ENCODE measurements at regions not wholly inside any gene's neighbourhood (a gene's known extent, or its start where the extent isn't known, plus 50 kb on each side); places are given as distances from the start of the nearest gene placed in this dataset.

- Mint-ChIP-seq H3K27ac (no peak overlapping the region), H3K9me3 (peaks cover 0 to 16% (median 2%) of the 10 kb centered on the region in 8 donors), H3K4me1 (no peaks in the 10 kb centered on the region), H3K27me3 (no peaks in the 10 kb centered on the region), H3K4me3 (no peak overlapping the region), H3K36me3 (no peaks in the 10 kb centered on the region)
- H3K36me3 ChIP-seq (ENCODE audit: insufficient read depth, low read length): no peaks in the 10 kb centered on the region
- H3K4me1 ChIP-seq (ENCODE audit: insufficient read depth, low read length): no peaks in the 10 kb centered on the region
- no peaks in the 10 kb centered on the region for H3K9me3 ChIP-seq (ENCODE audit: control insufficient read depth in 1 of 2, low read length in 2 of 2)
- intact Hi-C loops (cut with micrococcal nuclease): no loop called here
- H3K27me3 ChIP-seq (ENCODE audit: insufficient read depth, low read length): no peaks in the 10 kb centered on the region
- no peak for DNase-seq
- ChIA-PET CTCF (ENCODE audit: partially characterized antibody) (no interaction called here), POLR2A (ENCODE audit: partially characterized antibody) (no interaction called here)
- H3K27ac ChIP-seq (ENCODE audit: low read depth, low read length): no peak overlapping the region
- no peak overlapping the region for H3K4me3 ChIP-seq (ENCODE audit: low read length in 2 of 2)
Measured at GRCh38 chr4:116362583-116362982, 722.8 kb downstream of the TRAM1L1 start.

- H3K4me1 Mint-ChIP-seq: no peaks in the 10 kb centered on the region
- POLR2A ChIA-PET (ENCODE audit: partially characterized antibody): no interaction called here
- intact Hi-C loops (cut with micrococcal nuclease): no loop called here
- H3K9me3 Mint-ChIP-seq: peaks cover 0 to 16% (median 2%) of the 10 kb centered on the region in 8 donors
- no peaks in the 10 kb centered on the region for H3K4me1 ChIP-seq (ENCODE audit: insufficient read depth, low read length)
- H3K27ac ChIP-seq (ENCODE audit: low read depth, low read length): no peak overlapping the region
- H3K27me3 Mint-ChIP-seq: no peaks in the 10 kb centered on the region
- H3K4me3 ChIP-seq (ENCODE audit: low read length in 2 of 2): no peak overlapping the region
- H3K36me3 ChIP-seq (ENCODE audit: insufficient read depth, low read length): no peaks in the 10 kb centered on the region
- DNase-seq: no peak
- H3K27ac Mint-ChIP-seq: no peak overlapping the region
- CTCF ChIA-PET (ENCODE audit: partially characterized antibody): no interaction called here
- H3K9me3 ChIP-seq (ENCODE audit: control insufficient read depth in 1 of 2, low read length in 2 of 2): no peaks in the 10 kb centered on the region
- H3K4me3 Mint-ChIP-seq: no peak overlapping the region
- no peaks in the 10 kb centered on the region for H3K27me3 ChIP-seq (ENCODE audit: insufficient read depth, low read length)
- no peaks in the 10 kb centered on the region for H3K36me3 Mint-ChIP-seq
Measured at GRCh38 chr4:116361790-116362189, 723.6 kb downstream of the TRAM1L1 start.

- DNase-seq: no peak
- H3K4me1 Mint-ChIP-seq: no peaks in the 10 kb centered on the region
- Histone ChIP-seq H3K36me3 (ENCODE audit: insufficient read depth, low read length) (no peaks in the 10 kb centered on the region), H3K27me3 (ENCODE audit: insufficient read depth, low read length) (no peaks in the 10 kb centered on the region), H3K4me1 (ENCODE audit: insufficient read depth, low read length) (no peaks in the 10 kb centered on the region), H3K27ac (ENCODE audit: low read depth, low read length) (no peak overlapping the region), H3K4me3 (ENCODE audit: low read length in 2 of 2) (no peak overlapping the region), H3K9me3 (ENCODE audit: control insufficient read depth in 1 of 2, low read length in 2 of 2) (no peaks in the 10 kb centered on the region)
- no peaks in the 10 kb centered on the region for H3K36me3 Mint-ChIP-seq
- ChIA-PET CTCF (ENCODE audit: partially characterized antibody) (interaction anchor here (1.0 kb wide), 1 partner anchor 10 kb away, joined by 3 read pairs; no protein-coding TSS in a partner anchor), POLR2A (ENCODE audit: partially characterized antibody) (no interaction called here)
- H3K27ac Mint-ChIP-seq: no peak overlapping the region
- H3K4me3 Mint-ChIP-seq: no peak overlapping the region
- no peaks in the 10 kb centered on the region for H3K27me3 Mint-ChIP-seq
- intact Hi-C loops (cut with micrococcal nuclease): no loop called here
- H3K9me3 Mint-ChIP-seq: peaks cover 0 to 13% (median 2%) of the 10 kb centered on the region in 8 donors
Measured at GRCh38 chr4:116358633-116359222, 726.6 kb downstream of the TRAM1L1 start.

GRCh38 chr4:116357758-116358157, 727.6 kb downstream of the TRAM1L1 start:
- Mint-ChIP-seq H3K4me3 (no peak overlapping the region), H3K9me3 (peaks cover 0 to 13% (median 2%) of the 10 kb centered on the region in 8 donors), H3K36me3 (no peaks in the 10 kb centered on the region), H3K4me1 (no peaks in the 10 kb centered on the region), H3K27ac (no peak overlapping the region), H3K27me3 (no peaks in the 10 kb centered on the region)
- no peaks in the 10 kb centered on the region for H3K9me3 ChIP-seq (ENCODE audit: control insufficient read depth in 1 of 2, low read length in 2 of 2)
- peak in 2 of 5 donors; percentile 5 to 19 for DNase-seq
- no peaks in the 10 kb centered on the region for H3K36me3 ChIP-seq (ENCODE audit: insufficient read depth, low read length)
- H3K27me3 ChIP-seq (ENCODE audit: insufficient read depth, low read length): no peaks in the 10 kb centered on the region
- CTCF ChIA-PET (ENCODE audit: partially characterized antibody): no interaction called here
- POLR2A ChIA-PET (ENCODE audit: partially characterized antibody): no interaction called here
- H3K27ac ChIP-seq (ENCODE audit: low read depth, low read length): no peak overlapping the region
- no peaks in the 10 kb centered on the region for H3K4me1 ChIP-seq (ENCODE audit: insufficient read depth, low read length)
- intact Hi-C loops (cut with micrococcal nuclease): no loop called here
- H3K4me3 ChIP-seq (ENCODE audit: low read length in 2 of 2): no peak overlapping the region

- no peak overlapping the region for H3K4me3 ChIP-seq (ENCODE audit: low read length in 2 of 2)
- Mint-ChIP-seq H3K27me3 (peaks cover 0 to 1% of the 10 kb centered on the region in 2 donors), H3K36me3 (no peaks in the 10 kb centered on the region), H3K27ac (no peak overlapping the region), H3K4me1 (no peaks in the 10 kb centered on the region), H3K9me3 (peaks cover 0 to 4% (median under 1%) of the 10 kb centered on the region in 8 donors), H3K4me3 (no peak overlapping the region)
- DNase-seq: no peak
- no peak overlapping the region for H3K27ac ChIP-seq (ENCODE audit: low read depth, low read length)
- POLR2A ChIA-PET (ENCODE audit: partially characterized antibody): no interaction called here
- intact Hi-C loops (cut with micrococcal nuclease): no loop called here
- no peaks in the 10 kb centered on the region for H3K36me3 ChIP-seq (ENCODE audit: insufficient read depth, low read length)
- no peaks in the 10 kb centered on the region for H3K4me1 ChIP-seq (ENCODE audit: insufficient read depth, low read length)
- no peaks in the 10 kb centered on the region for H3K27me3 ChIP-seq (ENCODE audit: insufficient read depth, low read length)
- CTCF ChIA-PET (ENCODE audit: partially characterized antibody): no interaction called here
- no peaks in the 10 kb centered on the region for H3K9me3 ChIP-seq (ENCODE audit: control insufficient read depth in 1 of 2, low read length in 2 of 2)
Measured at GRCh38 chr4:116346750-116347149, 738.6 kb downstream of the TRAM1L1 start.

- Mint-ChIP-seq H3K9me3 (peaks cover 0 to 4% (median 0%) of the 10 kb centered on the region in 8 donors), H3K27ac (no peak overlapping the region), H3K36me3 (no peaks in the 10 kb centered on the region), H3K27me3 (peaks cover 0 to 1% of the 10 kb centered on the region in 2 donors), H3K4me3 (no peak overlapping the region), H3K4me1 (no peaks in the 10 kb centered on the region)
- ChIA-PET CTCF (ENCODE audit: partially characterized antibody) (no interaction called here), POLR2A (ENCODE audit: partially characterized antibody) (no interaction called here)
- no peaks in the 10 kb centered on the region for H3K27me3 ChIP-seq (ENCODE audit: insufficient read depth, low read length)
- intact Hi-C loops (cut with micrococcal nuclease): no loop called here
- no peak for DNase-seq
- no peaks in the 10 kb centered on the region for H3K4me1 ChIP-seq (ENCODE audit: insufficient read depth, low read length)
- no peak overlapping the region for H3K4me3 ChIP-seq (ENCODE audit: low read length in 2 of 2)
- H3K9me3 ChIP-seq (ENCODE audit: control insufficient read depth in 1 of 2, low read length in 2 of 2): no peaks in the 10 kb centered on the region
- no peaks in the 10 kb centered on the region for H3K36me3 ChIP-seq (ENCODE audit: insufficient read depth, low read length)
- H3K27ac ChIP-seq (ENCODE audit: low read depth, low read length): no peak overlapping the region
Measured at GRCh38 chr4:116343809-116344208, 741.6 kb downstream of the TRAM1L1 start.

GRCh38 chr4:116342143-116342542, 743.2 kb downstream of the TRAM1L1 start:
- Mint-ChIP-seq H3K36me3 (no peaks in the 10 kb centered on the region), H3K9me3 (peaks cover 0 to 4% (median 0%) of the 10 kb centered on the region in 8 donors), H3K4me3 (no peak overlapping the region), H3K4me1 (no peaks in the 10 kb centered on the region), H3K27me3 (no peaks in the 10 kb centered on the region), H3K27ac (no peak overlapping the region)
- POLR2A ChIA-PET (ENCODE audit: partially characterized antibody): no interaction called here
- CTCF ChIA-PET (ENCODE audit: partially characterized antibody): no interaction called here
- DNase-seq: no peak
- Histone ChIP-seq H3K27me3 (ENCODE audit: insufficient read depth, low read length) (no peaks in the 10 kb centered on the region), H3K9me3 (ENCODE audit: control insufficient read depth in 1 of 2, low read length in 2 of 2) (no peaks in the 10 kb centered on the region), H3K27ac (ENCODE audit: low read depth, low read length) (no peak overlapping the region), H3K4me3 (ENCODE audit: low read length in 2 of 2) (no peak overlapping the region), H3K36me3 (ENCODE audit: insufficient read depth, low read length) (no peaks in the 10 kb centered on the region), H3K4me1 (ENCODE audit: insufficient read depth, low read length) (no peaks in the 10 kb centered on the region)
- intact Hi-C loops (cut with micrococcal nuclease): no loop called here

- Histone ChIP-seq H3K9me3 (ENCODE audit: control insufficient read depth in 1 of 2, low read length in 2 of 2) (no peaks in the 10 kb centered on the region), H3K27me3 (ENCODE audit: insufficient read depth, low read length) (no peaks in the 10 kb centered on the region), H3K27ac (ENCODE audit: low read depth, low read length) (no peak overlapping the region), H3K36me3 (ENCODE audit: insufficient read depth, low read length) (no peaks in the 10 kb centered on the region), H3K4me1 (ENCODE audit: insufficient read depth, low read length) (no peaks in the 10 kb centered on the region), H3K4me3 (ENCODE audit: low read length in 2 of 2) (no peak overlapping the region)
- ChIA-PET CTCF (ENCODE audit: partially characterized antibody) (no interaction called here), POLR2A (ENCODE audit: partially characterized antibody) (no interaction called here)
- H3K4me1 Mint-ChIP-seq: no peaks in the 10 kb centered on the region
- H3K36me3 Mint-ChIP-seq: no peaks in the 10 kb centered on the region
- no peaks in the 10 kb centered on the region for H3K9me3 Mint-ChIP-seq
- no peak for DNase-seq
- H3K4me3 Mint-ChIP-seq: no peak overlapping the region
- intact Hi-C loops (cut with micrococcal nuclease): no loop called here
- no peaks in the 10 kb centered on the region for H3K27me3 Mint-ChIP-seq
- H3K27ac Mint-ChIP-seq: no peak overlapping the region
Measured at GRCh38 chr4:116332508-116332907, 752.9 kb downstream of the TRAM1L1 start.
